ENCODE measurements at regions not wholly inside any gene's neighbourhood (a gene's known extent, or its start where the extent isn't known, plus 50 kb on each side); places are given as distances from the start of the nearest gene placed in this dataset.

DNA sequence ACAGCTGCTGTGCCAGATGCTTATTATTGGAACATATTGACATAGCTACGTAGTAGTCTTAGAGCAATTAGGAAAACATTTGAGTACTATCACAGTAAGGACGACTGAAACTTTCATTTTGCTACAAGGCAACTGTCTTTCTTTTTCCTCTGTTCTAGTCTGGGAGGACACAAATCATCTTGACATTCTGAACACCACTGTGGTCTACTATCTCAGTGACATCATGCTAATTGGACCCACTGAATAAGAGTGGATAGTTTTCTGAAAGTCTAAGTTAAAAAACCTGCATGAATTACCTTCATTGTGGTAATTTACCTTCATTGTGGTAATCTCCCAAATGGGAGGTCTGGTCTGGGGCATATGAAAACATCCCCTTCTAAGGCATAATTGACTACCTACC lies 163.3 kb upstream of the MOCS1 start:
- TF ChIP-seq, protein P1, sequence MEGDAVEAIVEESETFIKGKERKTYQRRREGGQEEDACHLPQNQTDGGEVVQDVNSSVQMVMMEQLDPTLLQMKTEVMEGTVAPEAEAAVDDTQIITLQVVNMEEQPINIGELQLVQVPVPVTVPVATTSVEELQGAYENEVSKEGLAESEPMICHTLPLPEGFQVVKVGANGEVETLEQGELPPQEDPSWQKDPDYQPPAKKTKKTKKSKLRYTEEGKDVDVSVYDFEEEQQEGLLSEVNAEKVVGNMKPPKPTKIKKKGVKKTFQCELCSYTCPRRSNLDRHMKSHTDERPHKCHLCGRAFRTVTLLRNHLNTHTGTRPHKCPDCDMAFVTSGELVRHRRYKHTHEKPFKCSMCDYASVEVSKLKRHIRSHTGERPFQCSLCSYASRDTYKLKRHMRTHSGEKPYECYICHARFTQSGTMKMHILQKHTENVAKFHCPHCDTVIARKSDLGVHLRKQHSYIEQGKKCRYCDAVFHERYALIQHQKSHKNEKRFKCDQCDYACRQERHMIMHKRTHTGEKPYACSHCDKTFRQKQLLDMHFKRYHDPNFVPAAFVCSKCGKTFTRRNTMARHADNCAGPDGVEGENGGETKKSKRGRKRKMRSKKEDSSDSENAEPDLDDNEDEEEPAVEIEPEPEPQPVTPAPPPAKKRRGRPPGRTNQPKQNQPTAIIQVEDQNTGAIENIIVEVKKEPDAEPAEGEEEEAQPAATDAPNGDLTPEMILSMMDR (IDR thresholded peaks at IDR 0.05; ENCODE audit: unreplicated experiment) = no peak
- Mint-ChIP-seq H3K4me1 (no peaks in the 10 kb centered on the region), H3K36me3 (no peaks in the 10 kb centered on the region), H3K4me3 (no peak overlapping the region), H3K9me3 (peaks cover 16% of the 10 kb centered on the region), H3K27me3 (ENCODE audit: low read depth) (peaks cover 25% of the 10 kb centered on the region), H3K27ac (no peak overlapping the region)
- no peak for DNase-seq (ENCODE audit: low spot score in 2 of 2, unreplicated experiment in 2 of 2)

DNA sequence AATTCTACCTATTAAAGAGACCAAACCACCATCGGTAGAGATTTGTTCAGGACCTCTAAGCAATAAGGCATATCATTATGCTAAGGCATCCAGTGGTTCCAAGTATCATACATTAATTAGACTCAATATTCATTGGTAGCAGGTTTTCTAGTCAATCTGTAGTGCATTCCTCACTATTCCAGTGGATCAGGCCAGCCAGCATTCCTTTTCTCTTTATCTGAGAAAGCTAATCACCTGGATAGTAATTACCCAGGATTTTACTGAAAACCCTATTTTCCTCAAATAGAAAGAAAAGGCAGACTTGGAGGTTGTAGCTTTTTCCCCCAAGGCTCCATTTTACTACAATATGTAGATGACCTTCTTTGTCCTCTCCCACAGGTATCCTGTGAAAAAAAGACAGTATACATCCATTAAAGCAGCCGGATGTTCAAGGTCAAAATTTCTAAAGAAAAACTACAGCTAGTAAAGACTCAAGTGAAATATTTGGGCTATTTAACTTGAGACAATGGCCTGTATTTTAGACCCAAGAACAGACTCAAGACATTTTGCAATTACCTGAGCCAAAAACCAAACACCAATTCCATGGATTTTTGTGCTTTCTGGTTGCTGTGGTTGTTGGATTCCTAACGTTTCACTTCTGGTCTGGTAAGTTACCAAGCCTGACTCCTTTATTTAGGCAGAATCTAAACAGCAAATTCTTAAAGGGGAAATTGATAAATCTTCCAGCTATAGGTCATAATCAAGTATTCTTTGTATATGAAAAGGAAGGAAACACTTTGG lies 149.1 kb upstream of the MOCS1 start:
- no peak for DNase-seq (ENCODE audit: low spot score in 2 of 2, unreplicated experiment in 2 of 2)
- Mint-ChIP-seq H3K36me3 (no peaks in the 10 kb centered on the region), H3K27me3 (ENCODE audit: low read depth) (peaks cover 30% of the 10 kb centered on the region), H3K27ac (no peak overlapping the region), H3K4me3 (no peak overlapping the region), H3K4me1 (no peaks in the 10 kb centered on the region), H3K9me3 (peaks cover 3% of the 10 kb centered on the region)
- TF ChIP-seq, protein P1 (IDR thresholded peaks at IDR 0.05; ENCODE audit: unreplicated experiment) = no peak

GRCh38 chr6:40082278-40083043 lies 148.2 kb upstream of the MOCS1 start:
- Mint-ChIP-seq H3K36me3 (no peaks in the 10 kb centered on the region), H3K27ac (no peak overlapping the region), H3K4me1 (no peaks in the 10 kb centered on the region), H3K4me3 (no peak overlapping the region), H3K9me3 (peaks cover 3% of the 10 kb centered on the region), H3K27me3 (ENCODE audit: low read depth) (peaks cover 26% of the 10 kb centered on the region)
- TF ChIP-seq, protein P1 (IDR thresholded peaks at IDR 0.05; ENCODE audit: unreplicated experiment) = no peak
- DNase-seq (ENCODE audit: low spot score in 2 of 2, unreplicated experiment in 2 of 2) = no peak

- peaks cover 10% of the 10 kb centered on the region for H3K4me1 Mint-ChIP-seq
- no peak overlapping the region for H3K4me3 Mint-ChIP-seq
- no peak for DNase-seq (ENCODE audit: low spot score in 2 of 2, unreplicated experiment in 2 of 2)
- no peaks in the 10 kb centered on the region for H3K36me3 Mint-ChIP-seq
- peaks cover 22% of the 10 kb centered on the region for H3K27me3 Mint-ChIP-seq (ENCODE audit: low read depth)
- TF ChIP-seq, protein P1 (IDR thresholded peaks at IDR 0.05; ENCODE audit: unreplicated experiment) = no peak
- H3K27ac Mint-ChIP-seq = no peak overlapping the region
- H3K9me3 Mint-ChIP-seq = peaks cover 2% of the 10 kb centered on the region
Measured at GRCh38 chr6:40077736-40078135, 143.5 kb upstream of the MOCS1 start.

GRCh38 chr6:40077315-40077714 lies 143.1 kb upstream of the MOCS1 start:
- Mint-ChIP-seq H3K36me3 (no peaks in the 10 kb centered on the region), H3K27ac (no peak overlapping the region), H3K27me3 (ENCODE audit: low read depth) (peaks cover 22% of the 10 kb centered on the region), H3K4me1 (peaks cover 10% of the 10 kb centered on the region), H3K4me3 (no peak overlapping the region), H3K9me3 (no peaks in the 10 kb centered on the region)
- TF ChIP-seq, protein P1 (IDR thresholded peaks at IDR 0.05; ENCODE audit: unreplicated experiment) = no peak
- DNase-seq (ENCODE audit: low spot score in 2 of 2, unreplicated experiment in 2 of 2) = no peak
